CD4-positive, alpha-beta memory T cell (primary cell): ENCODE measurements at regions not wholly inside any gene's neighbourhood (a gene's known extent, or its start where the extent isn't known, plus 50 kb on each side); places are given as distances from the start of the nearest gene placed in this dataset.

Source experiments
- CTCF ChIA-PET: fragments of 350-600 bp; sonication (Branson Sonifier 250); formaldehyde crosslinking; loops from one replicate; lab custom pipeline; 2021; ENCODE audit warnings: inconsistent platforms; ENCODE audit not compliant: partially characterized antibody; lab: Charles Lee
- POLR2A ChIA-PET: fragments of 350-600 bp; sonication (Branson Sonifier 250); formaldehyde crosslinking; loops from one replicate; lab custom pipeline; 2021; ENCODE audit not compliant: partially characterized antibody; lab: Charles Lee
- DNase-seq, 5 donors: peaks; one replicate each; pipeline versions ENCODE4 v3.0.0 to v3.0.0-alpha.2; 2020 to 2022; ENCODE audit warnings: mixed read lengths in 1 of 5
- H3K27ac ChIP-seq: one replicate; pipeline ENCODE4 v1.7.0; 2013; ENCODE audit warnings: low read depth, low read length
- H3K27me3 ChIP-seq: 2 replicates; pipeline ENCODE4 v1.7.0; 2013; ENCODE audit warnings: mild to moderate bottlenecking, low read length, moderate library complexity; ENCODE audit not compliant: insufficient read depth
- H3K36me3 ChIP-seq: 2 replicates; pipeline ENCODE4 v1.7.0; 2013; ENCODE audit warnings: mild to moderate bottlenecking, low read length, moderate library complexity; ENCODE audit not compliant: insufficient read depth
- H3K4me1 ChIP-seq: 2 replicates; pipeline ENCODE4 v1.7.0; 2013; ENCODE audit warnings: mild to moderate bottlenecking, low read length, moderate library complexity; ENCODE audit not compliant: insufficient read depth
- H3K4me3 ChIP-seq, 2 donors: one replicate each; pipeline ENCODE4 v1.7.0; 2013; ENCODE audit warnings: low read length in 2 of 2, mild to moderate bottlenecking in 1 of 2
- H3K9me3 ChIP-seq, 2 donors: one replicate each; pipeline ENCODE4 v1.7.0; 2013; ENCODE audit warnings: low read length in 2 of 2, control low read depth in 1 of 2; ENCODE audit not compliant: control insufficient read depth in 1 of 2
- H3K27ac Mint-ChIP-seq, 7 donors: one replicate each; pipeline ENCODE4 v1.8.0; 2020 to 2021; ENCODE audit warnings: mixed read lengths in 7 of 7, mild to moderate bottlenecking in 6 of 7, inconsistent platforms in 3 of 7, moderate library complexity in 3 of 7
- H3K27me3 Mint-ChIP-seq, 2 donors: one replicate each; pipeline ENCODE4 v1.8.0; 2020 to 2021; ENCODE audit warnings: mixed read lengths in 2 of 2
- H3K36me3 Mint-ChIP-seq, 2 donors: one replicate each; pipeline ENCODE4 v1.8.0; 2020 to 2021; ENCODE audit warnings: mixed read lengths in 2 of 2, inconsistent platforms in 1 of 2, mild to moderate bottlenecking in 1 of 2
- H3K4me1 Mint-ChIP-seq, 4 donors: one replicate each; pipeline ENCODE4 v1.8.0; 2020 to 2021; ENCODE audit warnings: mixed read lengths in 4 of 4, mild to moderate bottlenecking in 1 of 4
- H3K4me3 Mint-ChIP-seq, 8 donors: one replicate each; pipeline ENCODE4 v1.8.0; 2020 to 2021; ENCODE audit warnings: mixed read lengths in 8 of 8, mild to moderate bottlenecking in 7 of 8, moderate library complexity in 6 of 8, inconsistent platforms in 3 of 8
- H3K9me3 Mint-ChIP-seq, 8 donors: one replicate each; pipeline ENCODE4 v1.8.0; 2020 to 2021; ENCODE audit warnings: mixed read lengths in 8 of 8, mild to moderate bottlenecking in 5 of 8, inconsistent platforms in 3 of 8, moderate library complexity in 1 of 8
- intact Hi-C: fragments of 100-400 bp; cut with micrococcal nuclease; formaldehyde crosslinking; loops from one replicate; pipeline ENCODE4 v1.15.1; 2023

DNA sequence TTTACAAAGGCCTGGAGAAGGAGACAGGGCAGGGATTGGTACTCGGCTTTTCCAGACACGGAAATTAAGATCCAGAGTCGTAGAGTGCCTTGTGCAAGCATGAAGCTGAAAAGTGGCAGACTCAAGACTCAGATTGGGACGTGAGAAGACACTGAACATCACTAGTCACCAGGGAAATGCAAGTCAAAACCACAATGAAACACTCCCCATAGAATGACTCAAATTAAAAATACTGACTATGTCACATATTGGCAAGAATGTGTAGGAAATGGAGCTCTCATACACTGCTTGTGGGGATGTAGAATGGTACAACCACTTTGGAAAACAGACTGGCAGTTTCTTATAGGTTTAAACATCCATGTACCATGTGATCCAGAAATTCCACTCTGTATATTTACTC, 472.0 kb downstream of the RPS24 start:
- CTCF ChIA-PET: no interaction called here
- DNase-seq: no peak
- no peaks in the 10 kb centered on the region for H3K36me3 Mint-ChIP-seq
- peaks cover 2 to 4% of the 10 kb centered on the region in 2 donors for H3K27me3 Mint-ChIP-seq
- no peaks in the 10 kb centered on the region for H3K36me3 ChIP-seq
- intact Hi-C loops: no loop called here
- POLR2A ChIA-PET: no interaction called here
- H3K4me3 Mint-ChIP-seq: no peak overlapping the region
- no peaks in the 10 kb centered on the region for H3K4me1 ChIP-seq
- no peaks in the 10 kb centered on the region for H3K27me3 ChIP-seq
- no peaks in the 10 kb centered on the region for H3K9me3 Mint-ChIP-seq
- H3K27ac Mint-ChIP-seq: no peak overlapping the region
- H3K27ac ChIP-seq: no peak overlapping the region
- no peaks in the 10 kb centered on the region for H3K9me3 ChIP-seq
- H3K4me3 ChIP-seq: no peak overlapping the region
- no peaks in the 10 kb centered on the region for H3K4me1 Mint-ChIP-seq

DNA sequence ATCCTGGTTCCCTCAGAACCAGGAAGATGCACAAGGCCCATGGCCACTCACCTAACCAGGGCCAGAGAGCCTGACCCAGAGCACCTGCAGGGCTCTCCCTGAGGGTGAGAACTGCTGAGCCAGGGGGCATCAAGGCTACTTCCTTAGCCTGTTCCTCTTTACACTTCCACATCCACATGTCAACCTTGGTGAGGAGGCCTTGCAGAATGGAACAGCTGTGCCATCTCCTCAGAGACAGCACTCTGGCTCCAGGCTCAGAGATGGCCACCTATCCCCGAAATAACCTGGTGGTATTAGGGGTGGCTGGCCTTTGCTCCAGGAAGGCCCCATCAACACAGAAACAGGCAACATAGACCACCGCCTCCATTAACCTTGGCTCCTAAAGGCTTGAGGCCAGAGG, 473.0 kb downstream of the RPS24 start:
- no peak overlapping the region for H3K27ac Mint-ChIP-seq
- intact Hi-C loops: no loop called here
- H3K4me1 Mint-ChIP-seq: no peaks in the 10 kb centered on the region
- no peaks in the 10 kb centered on the region for H3K9me3 ChIP-seq
- H3K27me3 ChIP-seq: no peaks in the 10 kb centered on the region
- H3K27ac ChIP-seq: no peak overlapping the region
- CTCF ChIA-PET: no interaction called here
- POLR2A ChIA-PET: no interaction called here
- no peaks in the 10 kb centered on the region for H3K4me1 ChIP-seq
- H3K9me3 Mint-ChIP-seq: no peaks in the 10 kb centered on the region
- H3K27me3 Mint-ChIP-seq: peaks cover 2 to 4% of the 10 kb centered on the region in 2 donors
- H3K4me3 Mint-ChIP-seq: no peak overlapping the region
- DNase-seq: no peak
- H3K36me3 ChIP-seq: no peaks in the 10 kb centered on the region
- H3K36me3 Mint-ChIP-seq: no peaks in the 10 kb centered on the region
- H3K4me3 ChIP-seq: no peak overlapping the region

- H3K27ac Mint-ChIP-seq: no peak overlapping the region
- POLR2A ChIA-PET: no interaction called here
Observed at GRCh38 chr10:78507510-78508160, 474.0 kb downstream of the RPS24 start.

DNA sequence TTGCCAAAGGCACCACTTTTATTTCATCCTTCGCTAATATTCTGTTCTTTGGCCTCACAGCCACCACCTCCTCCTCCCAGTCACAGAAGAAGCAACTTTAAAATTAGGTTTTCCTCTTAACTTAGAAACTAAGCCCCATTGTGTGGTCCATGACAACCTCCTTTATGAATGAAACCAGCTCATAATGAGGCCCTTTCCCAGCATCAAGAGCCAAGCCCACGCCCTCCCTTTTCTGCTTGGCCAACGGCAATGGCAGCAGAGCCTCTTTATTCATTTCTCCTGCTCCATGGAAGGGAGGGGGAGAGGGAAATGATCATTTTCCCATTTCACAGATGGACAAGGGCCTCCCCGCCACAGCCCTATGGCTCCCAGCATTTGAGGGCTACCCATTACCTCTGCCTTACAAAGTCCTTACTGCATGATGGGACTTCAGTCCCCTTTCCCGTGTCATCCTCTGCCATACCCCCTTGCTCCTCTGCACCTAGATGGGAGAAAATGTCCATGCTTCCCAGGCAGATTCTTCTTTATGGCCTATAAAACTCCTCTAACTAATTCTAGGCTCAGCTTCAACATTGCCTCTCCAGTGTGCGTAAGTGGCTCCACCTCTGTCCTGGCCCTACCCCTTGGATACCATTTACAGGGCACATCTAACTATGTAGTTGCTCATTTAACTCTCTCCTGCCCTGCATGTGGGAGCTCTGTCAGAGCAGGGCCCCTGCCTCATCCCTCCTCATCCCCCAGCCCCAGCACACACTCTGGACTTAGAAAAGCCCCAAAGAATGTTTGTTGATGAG, 475.5 kb downstream of the RPS24 start:
- Mint-ChIP-seq H3K36me3 (no peaks in the 10 kb centered on the region), H3K4me3 (no peak overlapping the region), H3K27me3 (peaks cover 2% of the 10 kb centered on the region in 2 donors), H3K9me3 (no peaks in the 10 kb centered on the region), H3K4me1 (no peaks in the 10 kb centered on the region), H3K27ac (no peak overlapping the region)
- no peaks in the 10 kb centered on the region for H3K36me3 ChIP-seq
- H3K27me3 ChIP-seq: no peaks in the 10 kb centered on the region
- no peak overlapping the region for H3K27ac ChIP-seq
- CTCF ChIA-PET: no interaction called here
- DNase-seq: no peak
- POLR2A ChIA-PET: no interaction called here
- no peaks in the 10 kb centered on the region for H3K4me1 ChIP-seq
- intact Hi-C loops: no loop called here
- no peaks in the 10 kb centered on the region for H3K9me3 ChIP-seq
- no peak overlapping the region for H3K4me3 ChIP-seq

More at GRCh38 chr10:78507510-78508160, 474.0 kb downstream of the RPS24 start:
- no peak overlapping the region for H3K27ac ChIP-seq
- no peaks in the 10 kb centered on the region for H3K4me1 ChIP-seq
- peaks cover 2% of the 10 kb centered on the region in 2 donors for H3K27me3 Mint-ChIP-seq
- no peaks in the 10 kb centered on the region for H3K36me3 Mint-ChIP-seq
- no peaks in the 10 kb centered on the region for H3K9me3 ChIP-seq
- intact Hi-C loops: no loop called here
- H3K27me3 ChIP-seq: no peaks in the 10 kb centered on the region
- H3K4me3 ChIP-seq: no peak overlapping the region
- DNase-seq: no peak
- H3K9me3 Mint-ChIP-seq: no peaks in the 10 kb centered on the region
- no peaks in the 10 kb centered on the region for H3K36me3 ChIP-seq
- no peaks in the 10 kb centered on the region for H3K4me1 Mint-ChIP-seq
- CTCF ChIA-PET: no interaction called here
- H3K4me3 Mint-ChIP-seq: no peak overlapping the region

DNA sequence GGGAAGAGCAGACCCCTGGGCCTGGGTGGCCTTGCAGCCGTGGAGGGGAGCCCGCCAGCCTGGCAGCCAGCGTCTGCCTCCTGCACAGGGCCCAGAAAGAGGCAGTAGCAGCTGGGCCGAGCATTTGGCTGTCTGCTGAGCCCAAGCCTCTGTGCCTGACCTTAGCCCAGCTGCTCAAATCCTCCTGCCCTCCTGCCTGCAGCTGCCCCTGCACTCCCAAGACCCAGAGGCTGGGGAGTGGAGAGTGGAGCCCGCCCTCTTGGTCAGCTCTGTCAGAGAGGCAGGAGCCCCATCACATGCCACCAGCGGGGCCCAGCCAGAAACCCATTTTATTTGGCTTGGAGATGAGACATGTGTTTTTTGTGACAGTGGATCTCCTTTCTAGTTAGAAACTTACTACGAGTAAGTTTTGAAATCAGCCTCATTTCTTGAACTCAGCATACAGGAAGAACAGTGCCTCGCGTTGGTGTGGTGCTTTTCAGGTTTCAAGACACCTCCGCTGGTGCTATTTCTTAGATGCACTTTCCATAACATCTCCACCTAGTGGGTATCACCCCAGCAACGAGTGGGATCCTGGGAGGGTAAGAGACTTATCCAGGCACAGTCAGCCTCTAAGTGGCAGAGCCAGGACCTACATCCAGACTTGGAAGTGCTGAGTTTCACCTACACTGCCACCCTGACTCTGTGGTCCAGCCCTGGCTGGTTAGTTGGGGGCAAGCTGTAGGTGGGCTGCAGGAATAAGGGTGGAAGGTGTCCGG, 477.1 kb downstream of the RPS24 start:
- H3K27me3 Mint-ChIP-seq: no peaks in the 10 kb centered on the region
- CTCF ChIA-PET: no interaction called here
- POLR2A ChIA-PET: no interaction called here
- H3K4me3 Mint-ChIP-seq: no peak overlapping the region
- DNase-seq: no peak
- Histone ChIP-seq H3K36me3 (no peaks in the 10 kb centered on the region), H3K9me3 (no peaks in the 10 kb centered on the region), H3K4me3 (no peak overlapping the region), H3K27ac (no peak overlapping the region), H3K27me3 (no peaks in the 10 kb centered on the region), H3K4me1 (no peaks in the 10 kb centered on the region)
- no peak overlapping the region for H3K27ac Mint-ChIP-seq
- H3K4me1 Mint-ChIP-seq: no peaks in the 10 kb centered on the region
- H3K36me3 Mint-ChIP-seq: no peaks in the 10 kb centered on the region
- no peaks in the 10 kb centered on the region for H3K9me3 Mint-ChIP-seq
- intact Hi-C loops: no loop called here

DNA sequence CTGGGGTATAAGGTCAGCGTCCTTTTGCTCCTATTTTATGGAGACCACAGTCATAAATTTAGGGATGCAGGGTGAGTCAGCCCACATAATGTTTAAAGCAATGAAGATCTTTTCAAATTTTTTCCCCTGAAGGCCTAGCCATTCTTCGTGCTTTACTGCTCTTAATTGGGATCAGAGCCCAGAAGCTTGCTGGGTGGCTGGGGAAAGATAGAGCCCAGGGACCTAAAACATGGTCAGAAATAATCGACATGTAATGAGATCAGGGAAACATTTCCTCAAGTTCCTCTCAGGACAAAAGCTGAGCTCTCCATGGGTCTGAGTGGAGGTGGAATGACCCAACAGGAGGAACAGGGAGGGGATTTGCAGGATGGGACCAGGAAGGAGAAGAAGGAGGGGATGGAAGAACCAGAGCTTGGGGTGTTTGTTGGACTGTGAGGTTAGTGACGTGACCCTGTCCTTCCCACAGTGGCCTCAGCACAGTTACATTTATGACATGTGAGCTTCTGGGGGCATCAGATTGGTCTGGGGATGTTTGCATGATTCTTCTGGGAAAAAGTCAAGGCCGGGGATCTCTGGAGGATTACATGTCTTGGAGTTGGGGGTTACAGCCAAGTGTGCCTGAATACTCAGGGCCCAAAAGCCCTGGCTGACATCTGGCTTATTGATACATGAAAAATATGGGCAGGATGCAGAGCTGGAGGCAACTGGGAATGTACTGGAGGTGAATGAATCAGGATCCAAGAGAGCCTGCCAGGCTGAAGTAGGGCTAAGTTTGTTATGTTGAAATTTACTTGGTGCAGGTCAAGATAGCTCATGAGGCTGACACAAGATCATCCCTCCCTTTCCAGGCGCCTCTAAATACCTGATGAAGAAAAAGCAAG, 477.9 kb downstream of the RPS24 start:
- H3K36me3 Mint-ChIP-seq: no peaks in the 10 kb centered on the region
- Histone ChIP-seq H3K9me3 (no peaks in the 10 kb centered on the region), H3K36me3 (no peaks in the 10 kb centered on the region), H3K4me3 (no peak overlapping the region), H3K4me1 (no peaks in the 10 kb centered on the region), H3K27me3 (no peaks in the 10 kb centered on the region), H3K27ac (no peak overlapping the region)
- no peak overlapping the region for H3K27ac Mint-ChIP-seq
- H3K4me3 Mint-ChIP-seq: no peak overlapping the region
- intact Hi-C loops: no loop called here
- CTCF ChIA-PET: interaction anchor here (0.7 kb wide), 1 partner anchor 15 kb away, joined by 3 read pairs; no protein-coding TSS in a partner anchor
- POLR2A ChIA-PET: no interaction called here
- no peaks in the 10 kb centered on the region for H3K4me1 Mint-ChIP-seq
- H3K9me3 Mint-ChIP-seq: no peaks in the 10 kb centered on the region
- no peak for DNase-seq
- no peaks in the 10 kb centered on the region for H3K27me3 Mint-ChIP-seq

DNA sequence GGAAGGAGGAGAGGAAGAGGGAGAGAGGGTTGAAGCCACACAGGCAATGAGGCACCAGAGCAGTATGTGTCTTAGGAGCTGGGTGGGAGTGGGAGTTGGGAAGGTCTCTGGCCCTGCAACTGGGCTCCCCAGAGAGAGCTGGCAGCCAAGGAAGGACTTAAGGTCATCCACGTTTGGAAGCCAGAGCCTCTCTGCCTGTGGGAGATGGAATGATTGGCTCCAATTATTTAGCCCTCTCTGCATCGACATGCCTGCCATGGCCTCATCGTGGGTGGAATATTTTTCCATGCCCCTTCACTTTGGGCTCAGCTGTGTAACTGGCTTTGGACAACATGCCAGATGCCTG, 478.5 kb downstream of the RPS24 start:
- no peak overlapping the region for H3K27ac ChIP-seq
- Mint-ChIP-seq H3K4me1 (no peaks in the 10 kb centered on the region), H3K4me3 (no peak overlapping the region), H3K9me3 (no peaks in the 10 kb centered on the region), H3K27ac (no peak overlapping the region), H3K36me3 (no peaks in the 10 kb centered on the region), H3K27me3 (no peaks in the 10 kb centered on the region)
- H3K9me3 ChIP-seq: no peaks in the 10 kb centered on the region
- H3K36me3 ChIP-seq: no peaks in the 10 kb centered on the region
- H3K4me3 ChIP-seq: no peak overlapping the region
- intact Hi-C loops: no loop called here
- no peak for DNase-seq
- POLR2A ChIA-PET: no interaction called here
- H3K27me3 ChIP-seq: no peaks in the 10 kb centered on the region
- CTCF ChIA-PET: no interaction called here
- H3K4me1 ChIP-seq: no peaks in the 10 kb centered on the region
